ENCODE measurements at regions not wholly inside any gene's neighbourhood (a gene's known extent, or its start where the extent isn't known, plus 50 kb on each side); places are given as distances from the start of the nearest gene placed in this dataset.
"Not testable (repeated sequence)": the region's sequence is repeated elsewhere in the genome, so short reads cannot be mapped to it uniquely, and the experiment has no call there.

GRCh38 chr2:87403893-87404175, 344.1 kb upstream of the PLGLB2 start:
- TF ChIP-seq ZNF423 (tag by site-specific recombination; IDR thresholded peaks at IDR 0.05) (no peak), ZNF701 (tag by site-specific recombination; IDR thresholded peaks at IDR 0.05) (no peak), ZNF76 (tag by site-specific recombination; IDR thresholded peaks at IDR 0.05; ENCODE audit: borderline replicate concordance, low read depth) (no peak), OSR2 (tag by site-specific recombination; IDR thresholded peaks at IDR 0.05) (no peak), ZNF26 (tag by site-specific recombination; IDR thresholded peaks at IDR 0.05) (no peak)
- CTCF ChIA-PET = interaction anchor here (0.6 kb wide), 1 partner anchor 112 kb away, joined by 3 read pairs; no protein-coding TSS in a partner anchor
- Histone ChIP-seq H3K4me1 (ENCODE audit: control insufficient read depth, insufficient read depth, low read length) (no peaks in the 10 kb centered on the region), H3K36me3 (ENCODE audit: control insufficient read depth in 2 of 2, insufficient read depth in 1 of 2, low read length in 2 of 2) (no peaks in the 10 kb centered on the region), H3K27ac (ENCODE audit: extremely low read depth, low read depth, low read length) (no peak overlapping the region), H3K9me3 (ENCODE audit: control insufficient read depth, insufficient read depth, low read depth, low read length) (no peaks in the 10 kb centered on the region), H3K4me3 (ENCODE audit: low read depth, low read length) (no peak overlapping the region)
- POLR2A ChIA-PET = no interaction called here

DNA sequence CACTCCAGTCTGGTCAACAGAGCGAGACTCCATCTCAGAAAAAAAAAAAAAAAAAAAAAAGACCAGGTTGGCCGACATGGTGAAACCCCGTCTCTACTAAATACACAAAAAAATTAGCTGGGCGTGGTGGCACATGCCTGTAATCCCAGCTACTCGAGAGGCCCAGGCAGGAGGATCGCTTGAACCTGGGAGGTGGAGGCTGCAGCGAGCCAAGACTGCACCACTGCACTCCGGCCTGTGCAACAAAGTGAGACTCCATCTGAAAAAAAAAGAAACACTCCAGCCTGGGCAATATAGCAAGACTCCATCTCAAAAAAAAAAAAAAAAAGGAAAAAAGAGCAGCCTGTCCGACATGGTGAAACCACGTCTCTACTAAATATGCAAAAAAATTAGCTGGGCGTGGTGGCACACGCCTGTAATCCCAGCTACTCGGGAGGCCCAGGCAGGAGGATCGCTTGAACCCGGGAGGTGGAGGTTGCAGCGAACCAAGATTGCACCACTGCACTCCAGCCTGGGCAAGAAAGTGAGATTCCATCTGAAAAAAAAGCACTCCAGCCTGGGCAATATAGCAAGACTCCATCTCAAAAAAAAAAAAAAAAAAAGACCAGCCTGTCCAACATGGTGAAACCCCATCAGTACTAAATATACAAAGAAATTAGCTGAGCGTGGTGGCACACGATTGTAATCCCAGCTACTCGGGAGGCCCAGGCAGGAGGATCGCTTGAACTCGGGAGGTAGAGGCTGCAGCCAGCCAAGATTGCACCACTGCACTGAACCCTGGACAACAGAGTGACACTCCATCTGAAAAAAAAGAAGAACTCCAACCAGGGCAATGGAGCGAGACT, 343.3 kb upstream of the PLGLB2 start:
- H3K4me3 ChIP-seq (ENCODE audit: low read depth, low read length); H3K27ac ChIP-seq (ENCODE audit: extremely low read depth, low read depth, low read length); CTCF ChIA-PET; POLR2A ChIA-PET; H3K4me1 ChIP-seq (ENCODE audit: control insufficient read depth, insufficient read depth, low read length); H3K36me3 ChIP-seq (ENCODE audit: control insufficient read depth in 2 of 2, insufficient read depth in 1 of 2, low read length in 2 of 2); H3K9me3 ChIP-seq (ENCODE audit: control insufficient read depth, insufficient read depth, low read depth, low read length): not testable (repeated sequence)

- H3K36me3 ChIP-seq (ENCODE audit: control insufficient read depth in 2 of 2, insufficient read depth in 1 of 2, low read length in 2 of 2); H3K4me3 ChIP-seq (ENCODE audit: low read depth, low read length); POLR2A ChIA-PET; H3K4me1 ChIP-seq (ENCODE audit: control insufficient read depth, insufficient read depth, low read length); H3K9me3 ChIP-seq (ENCODE audit: control insufficient read depth, insufficient read depth, low read depth, low read length); CTCF ChIA-PET; H3K27ac ChIP-seq (ENCODE audit: extremely low read depth, low read depth, low read length): not testable (repeated sequence)
These were observed 342.2 kb upstream of the PLGLB2 start for GRCh38 chr2:87405531-87406216.

GRCh38 chr2:87406406-87407175, 341.3 kb upstream of the PLGLB2 start:
- H3K4me1 ChIP-seq (ENCODE audit: control insufficient read depth, insufficient read depth, low read length); H3K4me3 ChIP-seq (ENCODE audit: low read depth, low read length); H3K36me3 ChIP-seq (ENCODE audit: control insufficient read depth in 2 of 2, insufficient read depth in 1 of 2, low read length in 2 of 2); POLR2A ChIA-PET; H3K27ac ChIP-seq (ENCODE audit: extremely low read depth, low read depth, low read length); H3K9me3 ChIP-seq (ENCODE audit: control insufficient read depth, insufficient read depth, low read depth, low read length); CTCF ChIA-PET: not testable (repeated sequence)

DNA sequence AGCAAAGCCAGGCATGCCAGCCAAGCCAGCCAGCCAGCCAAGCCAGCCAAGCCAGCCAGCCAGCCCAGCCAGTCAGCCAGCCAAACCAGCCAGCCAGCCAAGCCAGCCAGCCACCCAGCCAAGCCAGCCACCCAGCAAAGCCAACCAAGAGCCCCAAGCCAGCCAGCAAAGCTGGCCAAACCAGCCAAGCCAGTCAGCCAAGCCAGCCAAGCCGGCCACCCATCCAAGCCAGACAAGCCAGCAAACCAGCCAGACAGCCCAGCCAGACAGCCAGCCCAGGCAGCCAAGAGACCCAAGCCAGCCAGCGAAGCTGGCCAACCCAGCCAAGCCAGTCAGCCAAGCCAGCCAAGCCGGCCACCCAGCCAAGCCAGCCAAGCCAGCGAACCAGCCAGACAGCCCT, 338.3 kb upstream of the PLGLB2 start:
- POLR2A ChIA-PET = not testable (repeated sequence)

GRCh38 chr2:87410371-87410770, 337.5 kb upstream of the PLGLB2 start:
- H3K4me3 ChIP-seq (ENCODE audit: low read depth, low read length); CTCF ChIA-PET; H3K27ac ChIP-seq (ENCODE audit: extremely low read depth, low read depth, low read length); POLR2A ChIA-PET; H3K36me3 ChIP-seq (ENCODE audit: control insufficient read depth in 2 of 2, insufficient read depth in 1 of 2, low read length in 2 of 2); H3K4me1 ChIP-seq (ENCODE audit: control insufficient read depth, insufficient read depth, low read length); H3K9me3 ChIP-seq (ENCODE audit: control insufficient read depth, insufficient read depth, low read depth, low read length): not testable (repeated sequence)

More for the DNA sequence above, 338.3 kb upstream of the PLGLB2 start:
- H3K4me3 ChIP-seq (ENCODE audit: low read depth, low read length); H3K27ac ChIP-seq (ENCODE audit: extremely low read depth, low read depth, low read length); CTCF ChIA-PET; H3K36me3 ChIP-seq (ENCODE audit: control insufficient read depth in 2 of 2, insufficient read depth in 1 of 2, low read length in 2 of 2); H3K4me1 ChIP-seq (ENCODE audit: control insufficient read depth, insufficient read depth, low read length); H3K9me3 ChIP-seq (ENCODE audit: control insufficient read depth, insufficient read depth, low read depth, low read length): not testable (repeated sequence)

GRCh38 chr2:87412036-87412820, 335.7 kb upstream of the PLGLB2 start:
- H3K27ac ChIP-seq (ENCODE audit: extremely low read depth, low read depth, low read length); CTCF ChIA-PET; H3K9me3 ChIP-seq (ENCODE audit: control insufficient read depth, insufficient read depth, low read depth, low read length); H3K4me3 ChIP-seq (ENCODE audit: low read depth, low read length); H3K4me1 ChIP-seq (ENCODE audit: control insufficient read depth, insufficient read depth, low read length); POLR2A ChIA-PET; H3K36me3 ChIP-seq (ENCODE audit: control insufficient read depth in 2 of 2, insufficient read depth in 1 of 2, low read length in 2 of 2): not testable (repeated sequence)

GRCh38 chr2:87414331-87414730, 333.6 kb upstream of the PLGLB2 start:
- CTCF ChIA-PET; H3K4me1 ChIP-seq (ENCODE audit: control insufficient read depth, insufficient read depth, low read length); H3K9me3 ChIP-seq (ENCODE audit: control insufficient read depth, insufficient read depth, low read depth, low read length); POLR2A ChIA-PET; H3K4me3 ChIP-seq (ENCODE audit: low read depth, low read length); H3K27ac ChIP-seq (ENCODE audit: extremely low read depth, low read depth, low read length); H3K36me3 ChIP-seq (ENCODE audit: control insufficient read depth in 2 of 2, insufficient read depth in 1 of 2, low read length in 2 of 2): not testable (repeated sequence)
